GM12865 (cell line): ENCODE measurements at regions not wholly inside any gene's neighbourhood (a gene's known extent, or its start where the extent isn't known, plus 50 kb on each side); places are given as distances from the start of the nearest gene placed in this dataset.

ENCODE experiments used
- DNase-seq: peaks from one replicate; pipeline ENCODE4 v3.0.0; 2010; ENCODE audit warnings: low read depth
- H3K4me3 ChIP-seq: 2 replicates; pipeline ENCODE4 v1.5.1; 2011; ENCODE audit warnings: mild to moderate bottlenecking, low read depth, low read length, control low read depth
- CTCF ChIP-seq: IDR thresholded peaks from 2 replicates; pipeline ENCODE4 v1.5.1; 2011; ENCODE audit warnings: low read length, control low read depth, low read depth, inconsistent platforms; ENCODE audit not compliant: insufficient read depth; ENCODE audit errors: missing control alignments

- DNase-seq = no peak
- no peak overlapping the region for H3K4me3 ChIP-seq
- TF ChIP-seq CTCF = no peak
Measured at GRCh38 chr18:66729442-66730239, 125.8 kb upstream of the CDH19 start.

DNA sequence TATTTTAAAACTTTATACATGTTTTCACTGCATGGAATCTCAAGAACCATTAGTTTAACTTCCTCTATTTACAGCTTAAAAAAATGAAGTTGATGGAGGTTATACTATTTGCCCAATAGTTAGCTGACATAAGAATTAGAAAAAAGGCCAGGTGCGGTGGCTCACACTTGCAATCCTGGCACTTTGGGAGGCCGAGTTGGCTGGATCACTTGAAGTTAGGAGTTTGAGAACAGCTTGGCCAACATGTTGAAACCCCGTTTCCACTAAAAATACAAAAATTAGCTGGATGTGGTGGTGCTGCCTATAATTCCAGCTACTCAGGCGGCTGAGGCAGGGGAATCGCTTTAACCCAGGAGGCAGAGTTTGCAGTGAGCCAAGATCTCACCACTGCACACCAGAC lies 125.1 kb upstream of the CDH19 start:
- DNase-seq = no peak
- H3K4me3 ChIP-seq = no peak overlapping the region
- no peak for TF ChIP-seq CTCF

DNA sequence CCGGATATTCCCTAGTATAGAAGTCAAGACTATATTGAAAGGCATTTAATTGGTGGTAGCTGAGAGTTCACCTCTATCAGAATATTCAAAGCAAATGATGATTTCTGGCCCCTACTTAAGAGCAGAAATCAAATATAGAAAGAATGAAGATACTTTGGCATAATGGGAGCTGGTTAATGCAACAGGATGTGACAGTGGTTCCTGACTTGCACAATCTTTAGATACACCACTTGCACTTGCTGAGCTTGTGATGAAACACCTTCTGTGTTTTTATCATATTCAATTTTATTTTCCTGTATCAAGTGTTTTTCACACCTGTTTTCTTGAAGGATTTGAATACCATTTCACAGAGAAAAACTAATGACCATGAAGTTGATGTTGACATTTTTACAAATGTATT lies 124.1 kb upstream of the CDH19 start:
- TF ChIP-seq CTCF = no peak
- DNase-seq = no peak

DNA sequence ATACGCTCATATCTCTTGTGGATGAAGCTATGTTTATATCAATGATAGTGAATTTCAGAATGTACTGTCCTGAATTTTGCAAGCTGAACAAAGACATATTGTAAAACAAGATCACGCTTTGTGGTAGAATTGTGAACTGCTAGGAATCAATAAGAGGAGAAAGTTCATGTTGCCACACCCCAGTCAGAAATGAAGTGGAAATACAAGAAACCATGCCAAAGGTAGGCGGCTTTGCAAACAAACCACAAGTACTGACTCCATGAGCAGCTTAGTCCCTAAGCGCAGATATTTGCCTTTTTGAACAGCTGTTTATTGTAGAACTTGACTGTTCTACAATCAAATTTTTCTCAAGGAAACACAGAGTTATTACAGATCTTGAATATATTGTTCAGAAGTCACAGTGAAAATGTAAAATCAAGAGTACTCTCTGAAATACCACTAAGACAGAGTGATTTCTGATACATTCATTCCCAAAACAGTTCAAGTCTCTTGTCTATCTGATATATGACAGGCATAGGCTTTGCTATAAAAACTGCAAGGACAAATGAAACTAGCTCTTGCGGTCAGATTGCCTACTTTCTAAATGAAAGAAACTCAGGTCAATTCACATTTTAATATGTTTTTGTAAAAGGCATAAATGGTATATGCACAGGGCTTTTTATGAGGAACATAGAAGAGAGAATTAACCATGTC lies 120.9 kb upstream of the CDH19 start:
- DNase-seq = no peak
- H3K4me3 ChIP-seq = no peak overlapping the region
- TF ChIP-seq CTCF = no peak

More for the DNA sequence above, 124.1 kb upstream of the CDH19 start:
- H3K4me3 ChIP-seq = no peak overlapping the region

DNA sequence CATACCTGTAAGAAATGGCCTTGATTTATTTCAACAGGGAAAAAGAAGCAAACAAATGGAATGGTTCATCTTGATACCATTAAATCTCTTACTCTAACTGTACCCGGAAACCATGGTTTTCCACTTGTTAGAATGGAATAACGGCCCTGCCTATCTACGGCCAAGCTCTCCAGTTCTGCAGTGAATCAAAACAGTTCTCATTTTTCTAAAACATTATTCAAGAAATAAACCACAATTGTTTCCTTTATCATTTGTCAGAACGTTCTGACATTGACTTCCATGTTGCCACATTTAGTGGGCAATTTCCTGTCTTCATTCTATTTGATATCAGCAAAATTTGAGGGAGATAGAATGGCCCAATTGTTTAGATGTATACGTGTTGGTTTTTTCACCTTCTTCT lies 118.8 kb upstream of the CDH19 start:
- no peak for TF ChIP-seq CTCF

DNA sequence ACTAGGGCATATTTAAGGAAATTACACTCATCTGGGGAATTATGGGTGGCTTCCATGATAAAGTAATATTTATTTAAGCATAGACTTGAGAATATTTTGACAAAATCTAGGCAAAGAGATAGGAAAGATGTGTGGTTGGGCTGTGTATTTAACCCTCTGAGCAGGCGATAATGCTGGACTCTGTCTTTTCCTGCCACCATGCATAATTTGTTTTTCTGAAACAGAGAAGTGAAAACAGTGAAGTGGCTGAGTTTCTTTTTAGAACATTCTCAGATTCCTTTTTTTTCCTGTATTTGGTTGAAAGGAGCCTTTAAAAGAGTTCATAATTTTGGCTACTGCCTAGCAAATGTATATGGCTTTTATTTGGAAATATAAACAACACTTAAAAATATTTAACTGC lies 104.8 kb upstream of the CDH19 start:
- no peak overlapping the region for H3K4me3 ChIP-seq
- DNase-seq = no peak
- TF ChIP-seq CTCF = no peak

More for the DNA sequence above, 118.8 kb upstream of the CDH19 start:
- H3K4me3 ChIP-seq = no peak overlapping the region
- no peak for DNase-seq
